ENCODE measurements at regions not wholly inside any gene's neighbourhood (a gene's known extent, or its start where the extent isn't known, plus 50 kb on each side); places are given as distances from the start of the nearest gene placed in this dataset.
A peak's percentile ranks its signal among the peaks of the same experiment; 100 is the strongest.

DNA sequence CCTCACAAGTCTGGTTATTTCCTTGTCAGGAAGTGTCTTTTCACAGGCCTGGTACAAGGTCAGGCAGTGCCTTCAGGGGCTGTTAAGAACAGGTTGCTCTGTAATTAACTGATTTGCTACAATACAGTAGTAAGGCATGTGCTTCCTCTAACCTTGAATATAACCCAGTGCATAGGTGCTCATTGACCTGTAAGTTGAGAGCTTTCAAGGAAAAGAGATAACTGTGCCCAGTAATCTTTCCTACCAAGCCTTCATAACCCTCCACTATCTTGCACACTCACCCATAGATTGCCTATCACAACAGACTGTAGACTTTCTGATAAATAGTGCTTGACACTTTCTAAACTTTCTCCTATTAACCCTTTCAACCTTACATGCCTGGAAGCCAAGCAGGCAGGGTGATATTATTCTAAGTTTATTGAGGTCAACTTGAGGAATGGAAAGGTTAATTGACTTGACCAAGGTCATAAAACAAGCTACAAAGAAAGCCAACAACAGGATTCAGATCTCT lies 148.1 kb downstream of the PPARGC1A start:
- DNase-seq = no peak

DNA sequence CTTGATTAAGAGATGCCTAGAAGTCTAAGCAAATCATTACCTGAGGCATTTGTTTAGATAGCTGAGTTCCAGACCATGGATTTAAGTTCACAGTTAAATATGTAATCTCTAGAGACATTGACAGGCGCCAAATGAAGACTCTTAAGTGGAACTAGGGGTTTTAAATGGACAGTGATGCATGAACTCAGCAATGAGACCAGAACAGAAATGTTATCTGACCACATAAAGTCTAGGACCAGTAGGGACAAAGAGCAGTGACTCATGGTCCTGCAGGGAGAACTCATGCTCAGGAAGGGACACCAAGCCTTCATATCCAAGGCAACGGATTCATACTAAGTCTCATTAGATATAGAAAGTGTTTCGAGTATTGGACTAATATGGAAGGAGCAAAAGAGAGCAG lies 152.3 kb downstream of the PPARGC1A start:
- no peak for DNase-seq

DNA sequence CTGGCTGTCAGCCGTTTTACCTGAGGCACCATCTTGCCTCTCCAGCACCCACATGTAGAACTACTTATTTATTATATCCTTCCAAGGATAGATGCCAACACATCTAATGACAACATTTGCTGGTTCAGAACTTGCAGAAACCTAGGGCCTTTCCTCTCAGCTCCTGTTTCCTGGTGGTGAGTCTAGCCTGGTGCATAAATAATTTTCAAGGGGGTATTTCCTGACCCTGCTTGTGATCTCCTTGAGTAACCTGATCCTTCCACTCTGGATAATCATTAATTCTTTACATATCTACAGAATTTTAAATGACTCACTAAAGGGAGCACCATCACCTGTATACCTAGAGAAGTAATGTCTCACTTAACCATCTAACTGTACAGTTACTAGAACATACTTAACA lies 153.4 kb downstream of the PPARGC1A start:
- no peak for DNase-seq

DNA sequence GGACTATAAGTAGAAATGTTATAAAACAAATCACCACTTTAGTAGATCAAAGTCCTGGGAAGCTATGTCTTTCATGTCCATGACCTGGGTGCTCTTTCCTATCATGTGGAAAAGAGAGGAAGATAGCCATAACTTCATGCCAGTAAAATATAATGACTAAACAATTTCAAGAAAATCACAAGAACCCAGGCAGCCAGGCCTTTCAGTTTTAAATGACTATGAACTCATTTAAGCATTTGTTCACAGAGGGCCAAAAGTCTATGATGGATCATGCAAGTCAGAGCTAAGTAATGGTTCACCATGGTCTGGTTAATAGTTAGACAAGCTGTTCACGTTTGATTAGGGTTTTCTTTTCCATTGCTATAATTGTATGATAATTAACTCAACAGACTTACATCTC lies 155.8 kb downstream of the PPARGC1A start:
- no peak for DNase-seq

DNA sequence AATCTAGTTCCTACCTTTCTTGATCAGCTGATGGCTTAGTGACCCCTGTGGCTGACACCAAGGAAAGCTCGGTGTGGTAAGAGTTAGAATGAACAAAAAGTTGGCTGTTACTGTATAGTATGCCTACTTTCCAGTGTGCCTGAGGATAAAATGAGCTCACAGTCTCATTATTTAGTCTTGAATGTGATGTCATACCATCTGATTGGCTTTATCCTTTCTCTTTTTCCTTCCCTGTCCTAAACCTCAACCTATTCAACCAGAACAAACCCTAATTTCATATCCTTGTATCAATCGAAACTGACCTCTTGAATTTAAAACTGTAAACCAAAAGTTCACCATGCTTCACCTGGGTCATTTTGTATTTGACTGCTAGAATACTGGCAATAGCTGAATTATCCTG lies 156.4 kb downstream of the PPARGC1A start:
- DNase-seq = no peak

GRCh38 chr4:23730998-23731397 lies 158.8 kb downstream of the PPARGC1A start:
- DNase-seq = no peak

- no peak for DNase-seq
Measured at GRCh38 chr4:23728971-23729370, 160.9 kb downstream of the PPARGC1A start.

DNA sequence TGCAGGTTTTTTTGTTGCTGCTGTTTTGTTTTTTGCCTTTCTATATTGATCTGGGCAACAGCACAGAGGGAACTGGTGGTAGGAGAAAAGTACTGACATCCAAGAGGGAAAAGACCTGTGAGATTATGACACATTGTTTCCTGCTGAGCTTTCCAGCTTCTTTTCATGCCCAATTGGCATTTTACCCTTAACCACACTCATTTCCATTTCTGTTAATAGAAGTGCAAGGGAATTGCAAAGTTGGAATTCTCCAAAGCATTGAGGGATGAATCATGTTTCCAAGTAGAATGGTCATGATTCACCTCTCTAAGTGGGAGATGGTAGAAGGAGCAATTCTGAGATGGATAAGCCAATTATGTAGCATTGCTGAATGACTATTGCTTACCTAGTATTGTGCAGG lies 161.5 kb downstream of the PPARGC1A start:
- DNase-seq = peak; percentile 46

DNA sequence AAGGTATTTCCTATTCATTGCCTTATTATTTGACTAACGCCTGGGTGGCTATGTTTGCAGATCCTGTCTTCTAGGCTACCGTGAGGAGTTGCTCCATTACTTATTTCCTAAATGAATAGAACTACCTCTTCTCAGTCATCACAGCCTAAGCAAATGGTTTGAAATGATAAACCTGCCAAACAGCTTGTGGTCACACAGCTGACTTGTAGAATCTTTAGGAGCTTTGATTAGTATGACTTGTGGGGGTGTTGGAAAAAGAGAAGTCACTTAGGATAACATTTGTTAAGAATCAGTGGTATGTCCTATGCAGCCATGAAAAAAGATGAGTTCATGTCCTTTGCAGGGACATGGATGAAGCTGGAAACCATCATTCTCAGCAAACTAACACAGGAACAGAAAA lies 169.3 kb downstream of the PPARGC1A start:
- no peak for DNase-seq

DNA sequence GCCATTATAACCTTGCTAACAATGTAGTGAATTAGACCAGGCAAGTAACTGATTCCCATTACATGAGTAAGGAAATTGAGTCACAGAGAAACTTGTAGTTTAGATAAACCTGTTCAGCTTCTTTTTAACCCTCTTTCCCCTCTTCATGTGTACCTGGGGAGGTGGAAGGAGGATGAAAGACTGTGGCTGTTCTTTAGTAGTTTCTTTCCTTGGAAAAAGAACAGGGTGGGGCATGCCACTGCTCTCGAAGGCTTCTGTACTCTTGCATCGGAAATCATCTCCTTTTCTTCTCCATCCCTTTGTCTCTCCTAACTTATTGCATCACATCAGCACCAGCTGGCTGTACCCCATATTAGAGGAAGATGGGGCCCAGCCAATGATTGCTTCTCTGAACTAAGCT lies 171.4 kb downstream of the PPARGC1A start:
- DNase-seq = no peak

- DNase-seq = peak; percentile 26
Measured at GRCh38 chr4:23717528-23718248, 172.2 kb downstream of the PPARGC1A start.

- no peak for DNase-seq
Measured at GRCh38 chr4:23710298-23710697, 179.5 kb downstream of the PPARGC1A start.

- DNase-seq = no peak
Measured at GRCh38 chr4:23707652-23708026, 182.2 kb downstream of the PPARGC1A start.

DNA sequence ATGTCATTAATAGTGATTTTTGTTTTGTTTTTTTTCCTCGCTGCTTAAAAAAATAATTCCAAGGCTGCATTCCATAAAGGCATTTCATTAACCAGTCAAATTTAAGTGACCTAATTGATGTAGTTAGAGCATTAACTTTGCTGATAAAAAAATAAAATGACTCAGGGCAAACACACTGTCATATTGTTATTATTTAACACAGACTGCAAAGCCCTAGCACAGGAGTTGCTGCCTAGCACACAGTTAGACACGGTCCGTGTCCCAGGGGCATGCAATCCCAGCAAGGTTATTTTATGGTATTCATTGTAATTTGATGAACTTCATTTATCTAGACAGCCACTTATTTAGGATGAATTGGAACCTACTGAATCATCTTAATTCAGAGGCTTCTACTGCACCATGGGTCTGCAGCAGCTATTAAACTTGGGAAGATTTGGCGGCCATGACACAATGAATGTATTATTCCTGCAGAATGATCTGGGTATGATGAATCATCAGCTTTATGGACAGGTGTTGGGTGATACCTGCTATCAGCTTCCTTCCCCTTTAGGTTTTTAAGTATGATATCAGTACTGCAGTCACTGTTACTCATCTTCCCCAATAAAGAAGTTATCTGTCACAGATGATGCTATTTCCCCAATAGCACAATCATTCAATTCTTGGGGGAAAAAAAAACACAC lies 182.7 kb downstream of the PPARGC1A start:
- no peak for DNase-seq

DNA sequence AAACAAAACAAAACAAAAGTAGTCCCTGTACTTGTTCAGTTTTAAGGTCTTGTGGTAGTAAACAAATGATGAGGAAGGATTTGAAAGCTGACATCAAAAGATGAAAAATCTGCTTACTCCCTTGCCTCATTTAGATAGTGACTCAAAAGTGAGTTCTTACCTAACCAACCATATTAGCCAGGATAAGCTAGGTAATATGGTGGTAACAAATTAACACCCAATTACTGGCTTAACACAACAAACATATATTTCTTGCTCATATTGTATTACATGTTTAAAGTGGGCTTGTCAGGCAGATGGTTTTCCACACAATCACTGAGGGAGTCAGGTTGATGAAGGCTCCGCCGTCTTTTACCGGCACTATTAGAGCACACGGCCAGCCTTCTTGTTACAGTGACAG lies 189.7 kb downstream of the PPARGC1A start:
- DNase-seq = no peak

GRCh38 chr4:23697722-23698121 lies 192.1 kb downstream of the PPARGC1A start:
- no peak for DNase-seq

- DNase-seq = no peak
Measured at GRCh38 chr4:23697001-23697528, 192.8 kb downstream of the PPARGC1A start.

DNA sequence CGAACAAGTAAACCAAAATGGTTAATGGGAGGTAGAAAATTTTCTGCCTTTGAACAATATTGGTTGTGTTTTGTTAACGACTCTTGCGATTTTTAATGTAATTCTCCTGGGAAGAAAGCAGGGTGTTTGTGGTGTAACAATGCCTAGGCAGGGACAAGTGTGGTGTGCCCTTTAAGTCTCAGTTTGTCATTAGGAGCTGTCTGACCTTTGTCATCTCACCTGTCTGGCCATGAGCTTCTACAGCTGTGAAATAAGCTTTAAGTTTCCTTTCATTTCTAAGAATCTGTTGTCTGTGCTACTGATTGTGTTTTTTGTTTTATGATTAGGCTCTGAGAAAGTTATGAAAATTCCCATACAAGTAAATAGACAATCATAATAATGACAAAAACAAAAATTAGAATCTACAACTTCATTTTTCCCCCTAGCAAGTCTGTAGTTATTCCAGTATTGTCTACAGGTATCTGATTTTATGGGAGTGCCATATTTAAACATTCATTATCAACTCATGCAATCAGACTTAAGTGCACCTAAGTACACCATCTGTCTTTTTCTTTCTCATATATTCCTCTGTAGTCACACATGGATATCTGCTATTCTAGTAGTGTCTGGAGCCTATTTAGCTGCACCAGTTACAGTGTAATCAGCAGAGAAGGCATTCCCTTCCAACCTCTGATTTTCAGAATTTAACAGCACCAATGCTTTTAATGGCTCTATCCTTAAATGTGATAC lies 203.5 kb downstream of the PPARGC1A start:
- no peak for DNase-seq

- no peak for DNase-seq
Measured at GRCh38 chr4:23685471-23685870, 204.4 kb downstream of the PPARGC1A start.

GRCh38 chr4:23680671-23681518 lies 209.0 kb downstream of the PPARGC1A start:
- DNase-seq = no peak

DNA sequence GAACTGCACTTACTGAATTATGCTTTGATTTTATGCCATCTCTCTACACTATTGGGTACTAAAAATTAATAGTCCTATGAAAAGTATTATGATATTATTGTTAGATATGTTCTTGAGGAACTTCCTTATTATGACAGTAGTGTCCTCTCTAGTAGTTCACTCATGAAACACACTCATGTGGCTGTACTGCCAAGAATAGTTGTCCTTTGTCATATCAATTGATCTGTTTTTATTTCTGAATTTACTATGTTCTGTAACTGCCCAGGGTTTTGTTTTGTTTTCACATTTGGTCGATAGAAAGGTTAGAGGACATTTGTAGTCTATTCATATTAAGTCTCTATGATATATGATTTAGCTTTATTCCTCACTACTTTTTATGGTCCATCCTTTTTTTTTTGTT lies 215.2 kb downstream of the PPARGC1A start:
- DNase-seq = no peak

GRCh38 chr4:23667659-23668058 lies 222.2 kb downstream of the PPARGC1A start:
- DNase-seq = no peak

- no peak for DNase-seq
Measured at GRCh38 chr4:23660865-23661264, 229.0 kb downstream of the PPARGC1A start.

Measured in 8988T (cell line).